Suppressor macrophage treated with lipopolysaccharide for 4 hours (primary cell): ENCODE measurements at regions not wholly inside any gene's neighbourhood (a gene's known extent, or its start where the extent isn't known, plus 50 kb on each side); places are given as distances from the start of the nearest gene placed in this dataset.
A peak's percentile ranks its signal among the peaks of the same experiment; 100 is the strongest.

Experiments used
- DNase-seq: peaks from one replicate; pipeline ENCODE4 v3.0.0-alpha.2; 2020

DNA sequence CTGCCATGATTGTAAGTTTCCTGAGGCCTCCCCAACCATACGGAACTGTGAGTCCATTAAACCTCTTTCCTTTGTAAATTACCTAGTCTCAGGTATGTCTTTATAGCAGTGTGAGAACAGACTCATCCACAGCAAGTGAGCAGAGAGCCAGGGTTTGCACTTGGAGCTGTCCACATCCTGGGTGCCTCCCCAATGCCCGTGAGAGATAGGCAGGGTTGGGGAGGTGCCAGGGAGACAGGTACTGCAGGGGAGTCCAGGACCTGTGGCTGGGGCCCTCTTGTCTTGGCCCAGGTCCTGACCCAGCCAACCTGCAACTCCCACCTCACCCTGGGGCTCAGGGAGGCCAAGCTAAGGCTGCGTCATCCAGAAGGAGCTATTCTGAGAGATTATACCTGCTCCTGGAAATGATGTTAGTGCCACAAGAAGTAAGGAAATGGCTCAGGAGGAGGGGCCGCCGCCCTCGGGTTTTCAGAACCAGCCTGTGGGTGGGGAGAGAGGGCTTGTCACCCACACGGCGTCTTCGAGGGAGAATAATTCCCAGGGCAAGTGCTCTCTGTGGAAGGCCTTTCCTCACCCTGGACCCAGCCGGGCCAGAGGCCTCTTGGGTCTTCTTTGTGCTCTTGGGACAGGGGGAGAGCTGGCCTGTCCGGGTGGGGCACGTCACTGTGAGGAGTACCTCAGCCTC is 66.5 kb downstream of the ADRA2C start:
- DNase-seq = no peak

DNA sequence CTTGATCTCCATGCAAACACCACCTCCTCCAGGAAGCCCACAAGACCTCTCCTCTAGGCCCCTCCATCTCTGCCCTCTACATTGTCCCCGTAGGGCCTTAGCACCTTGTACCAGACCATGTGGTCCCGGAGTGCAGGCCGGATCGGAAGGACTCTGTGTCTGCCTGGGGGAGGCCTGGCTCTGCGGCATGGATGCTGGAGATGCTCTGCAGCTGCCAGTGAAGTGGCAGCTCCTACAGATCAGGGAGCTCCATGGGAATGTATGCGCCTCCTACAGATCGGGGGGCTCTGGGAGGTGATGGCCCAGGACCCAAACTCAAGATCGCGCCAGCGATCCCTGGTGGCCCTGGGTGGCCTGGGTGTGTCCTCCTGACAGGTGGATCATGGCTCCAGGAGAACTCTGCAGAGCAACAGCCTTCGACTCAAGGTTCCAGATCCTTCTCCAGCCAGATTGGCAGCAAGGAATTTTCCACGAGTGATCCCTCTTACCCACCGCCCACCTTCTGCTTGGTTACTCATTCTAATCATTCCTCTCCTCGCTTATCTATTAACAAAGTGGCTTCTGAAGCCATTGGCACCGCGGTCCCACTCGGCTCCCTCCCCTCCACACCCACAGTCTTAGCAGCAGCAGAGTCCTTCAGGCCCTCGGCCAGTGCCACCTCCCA is 67.3 kb downstream of the ADRA2C start:
- no peak for DNase-seq

- no peak for DNase-seq
Observed at GRCh38 chr4:3834186-3834662, 68.0 kb downstream of the ADRA2C start.

DNA sequence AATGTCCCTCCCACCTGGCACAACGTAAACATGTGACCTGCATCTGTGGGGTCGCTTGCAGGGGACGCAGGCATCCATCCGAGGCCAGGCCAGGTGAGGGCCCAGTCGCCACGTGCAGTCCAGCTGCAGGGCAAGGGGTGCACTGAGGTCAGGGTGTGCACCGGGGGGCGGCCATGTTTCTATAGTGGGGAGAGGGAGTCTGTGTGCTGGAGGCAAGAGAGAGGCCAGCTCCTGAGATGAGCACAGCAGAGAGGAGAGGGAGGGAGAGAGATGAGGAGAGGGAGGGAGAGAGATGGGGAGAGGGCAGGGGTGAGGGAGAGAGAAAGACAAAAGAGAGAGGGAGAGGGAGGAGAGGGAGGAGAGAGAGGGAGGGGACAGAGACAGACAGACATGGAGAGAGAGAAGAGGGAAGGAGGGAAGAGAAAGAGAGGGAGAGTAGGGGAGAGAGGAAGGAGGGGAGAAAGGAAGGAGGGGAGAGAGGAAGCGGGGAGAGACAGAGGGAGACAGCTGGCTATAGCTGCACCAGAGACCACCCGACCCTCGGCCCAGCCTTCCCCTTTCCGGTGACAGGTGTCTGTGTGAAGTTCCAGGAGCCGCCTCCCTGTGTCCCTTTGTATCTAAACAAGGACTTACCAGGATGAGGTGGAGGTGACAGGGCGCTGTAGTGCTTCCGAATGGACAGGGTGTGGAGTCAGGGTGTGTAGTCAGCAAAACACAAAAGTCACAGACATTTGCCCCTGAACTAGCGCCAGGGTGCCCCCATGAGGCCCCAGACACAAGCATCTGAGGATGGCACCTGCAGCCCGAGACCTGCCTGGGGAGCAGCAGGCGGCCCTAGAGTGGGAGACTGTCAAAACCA is 68.7 kb downstream of the ADRA2C start:
- DNase-seq = no peak

DNA sequence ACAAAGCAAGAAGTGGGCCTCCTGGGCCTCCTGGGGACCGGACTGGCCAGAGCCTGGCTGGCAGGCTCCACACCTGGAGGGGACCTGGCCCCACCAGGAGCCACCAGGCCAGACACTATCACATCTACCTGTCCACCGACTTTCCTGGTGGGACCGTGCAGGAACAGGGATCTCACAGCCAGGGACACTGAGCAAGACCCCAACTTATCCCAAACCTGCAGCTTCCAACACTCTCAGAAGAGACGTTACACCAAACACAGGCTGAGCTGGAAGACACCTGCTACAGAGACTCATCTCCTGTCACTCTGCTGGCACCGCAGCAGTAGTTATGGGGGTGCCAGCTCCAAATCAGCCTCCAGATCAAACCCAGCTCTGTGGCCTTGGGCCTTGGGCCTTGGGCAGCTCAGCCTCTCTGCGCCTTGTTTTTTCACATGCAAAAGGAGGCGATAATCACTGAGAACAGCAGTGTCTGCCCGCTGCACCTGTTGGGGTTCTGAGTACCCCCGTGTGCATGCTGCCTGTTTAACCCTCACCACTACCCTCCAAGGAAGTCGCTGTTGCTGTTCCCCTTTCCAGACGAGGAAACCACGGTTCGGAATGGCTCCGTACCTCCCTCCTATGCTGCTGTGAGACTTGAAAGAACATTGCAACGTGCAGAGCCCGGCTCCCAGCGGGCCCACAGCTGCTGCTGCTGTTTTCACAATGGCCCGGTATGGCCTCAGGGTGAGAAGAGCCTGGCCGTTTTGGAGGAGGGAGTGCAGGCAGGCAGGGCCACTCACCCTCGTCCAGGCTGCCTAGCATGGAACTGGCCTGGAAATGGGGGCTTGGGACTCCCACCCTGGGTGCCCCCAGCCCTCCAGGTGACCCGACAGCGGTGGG is 69.6 kb downstream of the ADRA2C start:
- DNase-seq = no peak

GRCh38 chr4:3836406-3836755 is 70.2 kb downstream of the ADRA2C start:
- DNase-seq = no peak

- peak; percentile 1 for DNase-seq
Observed at GRCh38 chr4:3836756-3837601, 70.8 kb downstream of the ADRA2C start.

GRCh38 chr4:3838437-3839380 is 72.5 kb downstream of the ADRA2C start:
- DNase-seq = no peak

DNA sequence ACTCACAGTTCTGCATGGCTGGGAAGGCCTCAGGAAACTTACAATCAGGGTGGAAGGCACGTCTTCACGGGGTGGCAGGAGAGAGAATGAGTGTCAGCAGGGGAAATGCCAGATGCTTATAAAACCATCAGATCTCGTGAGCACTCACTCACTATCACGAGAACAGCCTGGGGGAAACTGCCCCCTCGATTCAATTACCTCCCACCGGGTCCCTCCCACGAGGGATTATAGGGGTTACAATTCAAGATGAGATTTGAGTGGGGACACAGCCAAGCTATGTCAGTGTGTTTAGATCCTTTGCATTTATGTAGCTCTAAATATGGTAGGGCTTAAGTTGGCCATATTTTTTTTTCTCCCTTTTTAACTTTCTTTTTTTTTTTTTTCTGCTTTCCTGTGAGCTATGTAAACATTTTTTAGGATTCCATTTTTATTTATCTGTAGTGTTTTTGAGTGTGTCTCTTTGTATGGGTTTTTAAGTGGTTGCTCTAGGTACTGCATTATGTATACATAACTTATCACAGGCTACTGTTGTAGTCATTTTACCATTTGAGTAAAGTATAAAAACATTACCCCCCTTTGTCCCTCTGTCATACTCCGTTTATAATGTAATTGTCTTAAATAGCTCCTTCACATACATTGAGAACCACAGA is 79.0 kb downstream of the ADRA2C start:
- no peak for DNase-seq

GRCh38 chr4:3845744-3846429 is 79.7 kb downstream of the ADRA2C start:
- DNase-seq = no peak

GRCh38 chr4:3847211-3847940 is 81.2 kb downstream of the ADRA2C start:
- no peak for DNase-seq

- DNase-seq = no peak
Observed at GRCh38 chr4:3848323-3848722, 82.1 kb downstream of the ADRA2C start.

GRCh38 chr4:3849140-3849539 is 83.0 kb downstream of the ADRA2C start:
- no peak for DNase-seq

GRCh38 chr4:3850128-3850527 is 83.9 kb downstream of the ADRA2C start:
- no peak for DNase-seq

DNA sequence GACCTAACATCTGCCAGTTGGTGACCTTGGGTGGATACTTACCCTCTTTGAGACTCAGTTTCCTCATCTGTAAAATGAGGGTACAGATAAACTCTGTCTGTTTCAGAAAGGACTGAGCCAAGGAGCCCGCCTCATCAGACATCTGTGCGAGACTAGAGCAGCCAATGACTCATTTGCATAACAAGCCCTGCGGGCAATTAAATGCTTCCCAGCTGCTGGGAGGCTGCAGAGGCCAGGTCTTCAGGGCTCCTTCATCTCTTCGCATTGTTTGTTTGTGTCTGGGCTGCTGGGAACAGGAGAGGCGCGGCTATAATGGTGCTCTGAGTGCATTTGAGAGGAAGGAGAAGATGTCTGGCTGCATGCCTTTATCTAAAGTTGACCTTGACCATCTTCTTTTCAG is 85.0 kb downstream of the ADRA2C start:
- DNase-seq = no peak

GRCh38 chr4:3851881-3852280 is 85.7 kb downstream of the ADRA2C start:
- DNase-seq = no peak

- DNase-seq = no peak
Observed at GRCh38 chr4:3852309-3852708, 86.1 kb downstream of the ADRA2C start.

DNA sequence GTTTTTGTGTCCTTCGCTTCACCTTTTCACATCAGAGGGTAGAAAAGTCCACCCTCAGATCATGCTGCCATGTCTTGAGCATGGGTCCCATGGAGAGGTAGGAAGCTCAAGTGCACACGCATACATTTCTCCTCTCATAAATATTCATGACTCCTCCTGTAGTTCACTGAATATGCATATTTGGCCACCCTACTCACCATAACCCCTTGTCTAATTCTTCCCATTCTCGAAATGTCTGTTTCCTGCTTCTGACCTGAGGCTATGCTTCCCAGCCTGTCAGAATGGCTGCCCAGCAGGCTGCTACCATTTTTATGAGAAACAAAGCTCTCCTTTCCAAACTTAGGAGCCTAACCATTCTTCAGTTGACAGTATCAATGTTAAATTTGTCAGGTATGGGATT is 86.5 kb downstream of the ADRA2C start:
- DNase-seq = no peak
